ENCODE measurements at regions not wholly inside any gene's neighbourhood (a gene's known extent, or its start where the extent isn't known, plus 50 kb on each side); places are given as distances from the start of the nearest gene placed in this dataset.

DNA sequence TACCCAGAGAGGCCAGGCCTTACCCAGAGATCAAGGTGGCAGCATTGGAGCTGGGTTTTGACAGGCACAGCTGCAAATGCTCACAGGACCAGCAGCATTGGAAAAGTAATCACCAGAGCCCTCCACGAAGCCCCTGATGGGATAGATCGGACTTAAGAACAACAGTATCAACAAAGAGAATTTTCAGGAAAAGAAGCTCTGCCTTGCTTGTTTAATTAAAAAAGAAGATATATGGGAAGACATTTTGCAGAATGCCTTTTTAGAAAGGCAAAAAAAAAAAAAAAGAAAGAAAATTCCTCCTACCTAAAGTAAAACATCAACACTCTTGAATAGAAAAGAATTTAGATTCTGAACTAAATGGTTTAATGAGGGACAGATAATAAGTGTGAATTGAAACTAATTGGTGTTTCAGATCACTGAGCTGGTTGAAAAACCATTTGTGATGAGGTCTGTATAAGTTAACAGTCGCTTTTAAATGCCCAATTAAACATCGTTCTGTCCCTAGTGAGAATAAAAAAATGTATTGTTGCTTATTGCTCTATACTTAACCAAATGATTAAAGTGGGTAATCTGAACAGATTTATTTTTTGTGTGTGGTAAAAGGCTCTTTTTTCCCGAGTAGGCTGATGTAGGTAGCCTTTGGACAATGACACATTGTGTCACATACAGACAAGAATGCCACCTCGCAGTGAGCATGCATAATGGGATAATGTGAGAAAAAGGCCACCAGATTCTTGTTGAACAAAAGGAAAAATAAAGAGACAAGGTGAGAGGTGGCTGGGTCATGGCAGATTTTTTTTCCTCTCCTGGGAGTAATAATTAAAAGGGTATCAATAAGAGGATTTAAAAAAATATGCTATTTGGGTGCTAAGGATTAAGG is 93.0 kb upstream of the ARGLU1 start:
- TF ChIP-seq, protein P1, sequence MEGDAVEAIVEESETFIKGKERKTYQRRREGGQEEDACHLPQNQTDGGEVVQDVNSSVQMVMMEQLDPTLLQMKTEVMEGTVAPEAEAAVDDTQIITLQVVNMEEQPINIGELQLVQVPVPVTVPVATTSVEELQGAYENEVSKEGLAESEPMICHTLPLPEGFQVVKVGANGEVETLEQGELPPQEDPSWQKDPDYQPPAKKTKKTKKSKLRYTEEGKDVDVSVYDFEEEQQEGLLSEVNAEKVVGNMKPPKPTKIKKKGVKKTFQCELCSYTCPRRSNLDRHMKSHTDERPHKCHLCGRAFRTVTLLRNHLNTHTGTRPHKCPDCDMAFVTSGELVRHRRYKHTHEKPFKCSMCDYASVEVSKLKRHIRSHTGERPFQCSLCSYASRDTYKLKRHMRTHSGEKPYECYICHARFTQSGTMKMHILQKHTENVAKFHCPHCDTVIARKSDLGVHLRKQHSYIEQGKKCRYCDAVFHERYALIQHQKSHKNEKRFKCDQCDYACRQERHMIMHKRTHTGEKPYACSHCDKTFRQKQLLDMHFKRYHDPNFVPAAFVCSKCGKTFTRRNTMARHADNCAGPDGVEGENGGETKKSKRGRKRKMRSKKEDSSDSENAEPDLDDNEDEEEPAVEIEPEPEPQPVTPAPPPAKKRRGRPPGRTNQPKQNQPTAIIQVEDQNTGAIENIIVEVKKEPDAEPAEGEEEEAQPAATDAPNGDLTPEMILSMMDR (conservative IDR thresholded peaks at IDR 0.05), result no peak
- no peak for TF ChIP-seq EZH2 (IDR thresholded peaks at IDR 0.05; ENCODE audit: low read depth)
